GM04504 (cell line): ENCODE measurements at regions not wholly inside any gene's neighbourhood (a gene's known extent, or its start where the extent isn't known, plus 50 kb on each side); places are given as distances from the start of the nearest gene placed in this dataset.

Experiments
- DNase-seq: peaks from one replicate; pipeline ENCODE4 v3.0.0-alpha.2; 2012; ENCODE audit warnings: low read depth

DNA sequence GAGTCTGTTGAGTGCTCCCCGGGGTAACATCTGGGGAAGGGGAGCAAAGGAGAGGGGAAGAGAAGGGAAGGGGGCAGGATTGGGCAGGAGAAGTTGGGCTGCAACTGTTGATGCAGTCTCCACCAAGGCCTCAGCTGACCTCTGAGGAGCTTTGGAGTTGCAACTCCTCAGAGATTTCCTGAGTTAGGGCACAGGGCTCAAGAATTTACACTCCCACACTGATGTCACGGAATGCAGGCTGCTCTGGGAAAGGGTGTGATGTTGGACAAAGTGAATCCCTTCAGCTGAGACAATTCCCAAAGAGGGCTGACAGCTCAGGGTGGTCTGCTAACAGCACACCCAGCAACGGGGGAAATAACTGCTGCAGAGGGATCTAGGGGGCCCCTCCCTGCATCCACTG, 295.6 kb downstream of the PCNX1 start:
- no peak for DNase-seq

DNA sequence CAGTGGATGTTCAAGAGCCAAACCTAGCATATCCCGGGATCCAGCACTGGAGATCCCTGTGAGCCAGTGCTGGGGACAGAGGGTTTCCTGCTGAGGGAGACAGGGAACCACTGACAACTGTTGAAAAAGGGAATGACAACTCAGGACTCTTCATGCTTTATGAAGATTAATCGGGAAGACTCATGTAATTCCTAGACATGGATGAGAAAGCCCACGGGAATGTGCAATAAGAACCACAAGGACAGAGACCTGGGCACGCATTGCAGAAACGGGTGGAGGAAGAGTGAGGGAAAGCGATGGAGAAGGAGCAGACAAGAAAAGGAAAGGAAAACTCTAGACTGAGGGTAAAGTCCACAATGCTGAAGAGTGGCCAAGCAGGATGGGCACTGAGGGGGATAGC, 296.0 kb downstream of the PCNX1 start:
- no peak for DNase-seq

DNA sequence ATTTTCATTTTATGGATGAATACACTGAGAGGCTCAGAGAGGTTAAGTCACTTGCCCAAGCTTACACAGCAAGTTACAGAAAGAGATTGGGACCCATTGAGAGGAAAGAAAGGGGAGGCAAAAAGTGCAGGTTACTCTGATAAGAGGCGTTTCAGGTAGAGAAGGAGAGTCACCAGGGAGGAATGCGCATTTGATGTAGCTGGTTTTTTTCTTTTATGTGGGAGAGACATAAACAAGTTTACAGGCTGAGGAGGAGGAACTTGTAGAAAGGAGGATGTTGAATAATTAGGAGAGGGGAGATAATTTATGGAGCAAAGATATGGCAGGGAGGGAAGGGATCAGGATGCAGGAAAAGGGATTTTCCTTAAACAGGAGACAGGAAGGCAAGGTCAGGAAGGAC, 297.0 kb downstream of the PCNX1 start:
- DNase-seq, result no peak

DNA sequence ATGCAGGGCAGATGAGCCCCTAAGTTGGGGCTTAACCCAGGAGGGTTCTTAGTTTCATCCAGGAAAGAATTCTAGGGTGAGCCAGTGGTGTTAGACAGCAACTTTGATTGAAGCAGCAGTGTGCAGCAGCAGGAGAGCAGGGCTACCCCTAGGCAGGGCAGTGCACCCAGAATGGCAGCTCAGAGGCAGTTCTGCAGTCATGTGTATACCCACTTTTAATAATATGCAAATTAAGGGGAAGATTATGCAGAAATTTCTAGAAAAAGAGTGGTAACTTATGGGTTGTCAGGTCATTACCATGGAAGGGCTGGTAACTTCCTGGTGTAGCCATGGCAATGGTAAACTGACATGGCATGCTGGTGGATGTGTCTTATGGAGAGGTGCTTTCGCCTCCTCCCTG, 297.5 kb downstream of the PCNX1 start:
- DNase-seq, result no peak

DNA sequence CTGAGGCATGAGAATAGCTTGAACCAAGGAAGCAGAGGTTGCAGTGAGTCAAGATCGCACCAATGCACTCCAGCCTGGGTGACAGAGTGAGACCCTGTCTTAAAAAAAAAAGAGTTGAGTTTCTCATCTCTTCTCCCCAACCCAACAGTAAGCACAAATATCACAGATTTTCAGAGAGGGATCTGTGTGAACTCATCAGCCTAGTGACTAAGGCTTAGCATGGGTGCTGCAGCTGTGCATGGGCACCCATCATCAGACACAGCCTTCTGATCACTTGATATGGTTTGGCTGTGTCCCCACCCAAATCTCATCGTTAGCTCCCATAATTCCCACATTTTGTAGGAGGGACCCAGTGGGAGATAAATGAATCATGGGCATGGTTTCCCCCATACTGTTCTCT, 298.9 kb downstream of the PCNX1 start:
- DNase-seq, result no peak

DNA sequence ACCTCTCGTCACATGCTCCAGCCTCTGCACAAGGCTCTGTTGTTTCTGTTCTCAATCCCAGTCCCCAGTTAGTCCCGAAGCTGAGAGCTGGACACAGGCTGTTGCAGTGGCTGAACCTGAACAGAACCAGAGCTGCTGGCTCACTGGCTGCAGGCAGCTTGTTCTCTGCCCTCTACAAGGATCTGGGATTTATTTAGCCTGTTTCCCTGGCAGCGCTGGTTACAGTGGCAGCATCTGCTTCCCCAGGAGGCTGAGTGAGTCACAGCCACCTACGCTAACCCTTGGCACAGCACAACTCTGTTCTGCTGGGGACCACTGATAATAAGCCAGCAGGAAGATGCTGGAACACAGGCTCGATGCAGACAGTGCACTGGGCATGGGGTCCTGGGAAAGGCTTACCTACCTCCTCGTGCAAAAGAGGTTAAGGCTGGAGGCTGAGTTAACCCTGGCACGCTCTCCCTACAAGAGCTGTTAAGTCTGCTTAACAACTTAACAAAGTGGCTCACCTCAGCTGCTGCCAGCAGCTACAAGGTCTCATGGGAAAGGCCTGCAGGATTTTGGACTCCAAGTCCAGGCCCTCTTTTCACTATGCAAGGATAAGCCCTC, 299.6 kb downstream of the PCNX1 start:
- DNase-seq, result peak; percentile 71

DNA sequence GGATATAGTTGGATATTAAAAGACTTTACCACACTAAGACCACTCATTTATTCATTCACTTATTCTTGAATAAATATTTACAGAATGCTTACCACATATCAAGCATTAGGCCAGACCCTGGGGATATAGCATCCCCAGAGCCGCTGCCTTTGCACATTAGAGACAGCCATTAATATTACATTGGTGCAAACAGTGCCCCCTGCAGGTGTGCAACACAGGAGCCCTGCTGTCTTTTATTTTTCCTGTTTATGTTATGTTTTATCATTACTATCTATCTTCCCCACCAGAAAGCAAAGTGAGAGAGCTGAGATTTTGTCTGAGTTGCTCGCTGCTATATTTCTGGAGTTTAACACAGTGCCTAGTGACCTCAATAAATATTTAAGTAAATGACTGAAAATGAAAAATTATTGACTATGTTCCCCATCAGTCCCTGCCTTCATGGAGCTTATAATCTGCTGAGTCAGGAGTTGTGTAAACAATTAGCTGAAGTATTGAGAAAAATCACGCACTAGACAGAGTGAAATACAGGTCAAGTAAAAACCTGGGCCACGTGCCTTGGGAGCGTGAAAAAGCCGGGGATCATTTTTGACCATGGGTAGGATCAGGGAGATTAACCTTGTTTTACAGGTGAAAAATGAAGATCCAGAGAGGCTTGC, 301.6 kb downstream of the PCNX1 start:
- DNase-seq, result no peak

DNA sequence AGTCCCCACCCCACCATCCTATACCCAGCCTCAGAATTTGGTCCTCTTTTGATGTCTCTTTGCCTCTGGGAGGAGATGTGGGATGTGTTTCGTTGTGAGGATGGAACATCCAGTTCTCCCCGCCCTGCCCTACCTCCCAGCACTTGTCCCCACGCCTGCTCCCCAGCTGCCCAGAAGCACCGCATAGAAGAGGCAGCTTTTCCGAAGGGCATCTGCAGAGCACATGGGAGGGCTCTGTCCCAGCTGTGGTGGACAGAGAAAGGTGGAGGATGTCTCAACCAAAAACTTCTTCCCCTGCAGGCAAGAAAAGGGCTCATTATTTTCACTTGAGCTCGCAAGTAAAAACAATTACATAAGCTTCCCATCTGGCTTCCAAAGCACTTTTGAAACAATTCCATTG, 302.6 kb downstream of the PCNX1 start:
- peak; percentile 67 for DNase-seq

DNA sequence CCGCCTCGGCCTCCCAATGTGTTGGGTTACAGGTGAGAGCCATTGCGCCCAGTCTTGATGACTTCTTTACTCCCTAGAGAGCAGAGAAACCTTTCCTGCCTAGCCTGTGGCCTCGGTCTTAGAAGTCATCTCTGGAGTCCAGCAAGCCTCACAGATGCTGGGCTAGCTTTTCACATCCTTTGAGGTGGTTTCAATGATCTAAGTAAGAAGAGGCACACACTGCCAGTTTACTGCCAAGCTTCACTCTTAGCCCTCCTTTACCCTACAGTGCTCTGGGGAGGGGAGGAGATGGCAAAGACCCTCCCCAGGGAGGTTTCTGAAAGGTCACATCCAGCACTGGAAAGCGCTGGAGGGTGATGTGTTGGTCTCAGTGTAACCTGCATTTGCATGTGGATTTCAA, 304.8 kb downstream of the PCNX1 start:
- DNase-seq, result no peak

DNA sequence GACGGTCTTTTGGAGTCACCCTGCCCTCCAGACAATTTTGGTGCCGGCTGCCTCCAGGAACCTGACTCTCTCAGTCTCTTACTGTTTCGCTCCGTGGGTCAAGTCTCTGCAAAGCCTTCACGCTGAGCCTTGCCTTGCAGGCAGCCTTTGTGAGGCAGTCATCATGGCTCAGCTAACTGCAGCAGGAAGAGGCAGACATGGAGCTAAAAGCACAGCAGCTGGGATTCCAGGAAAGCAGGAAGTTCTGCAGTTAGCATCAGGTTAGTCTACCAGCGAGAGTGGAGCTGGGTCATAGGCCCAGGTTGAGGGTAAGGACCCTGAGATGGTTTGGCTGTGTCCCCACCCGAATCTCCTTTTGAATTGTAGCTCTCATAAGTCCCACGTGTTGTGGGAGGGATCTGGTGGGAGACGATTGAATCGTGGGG, 305.4 kb downstream of the PCNX1 start:
- no peak for DNase-seq

DNA sequence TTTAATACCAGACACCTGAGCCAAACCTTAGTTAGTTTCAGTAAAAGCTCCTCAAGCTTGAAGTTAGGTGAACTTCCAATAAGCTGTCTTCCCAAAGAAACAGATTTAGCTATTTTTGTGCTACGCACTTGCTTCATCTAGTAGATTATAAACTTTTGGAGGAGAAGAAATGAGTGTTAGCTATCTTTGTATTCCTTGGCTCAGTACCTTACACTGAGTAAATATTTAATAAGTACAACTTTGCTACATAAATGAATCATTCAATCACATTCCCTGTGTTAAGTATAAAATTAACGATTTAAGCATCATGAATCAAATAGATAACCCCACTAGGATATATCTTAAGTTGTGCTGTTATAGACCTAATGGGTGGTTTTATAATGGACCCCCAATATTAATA, 307.0 kb downstream of the PCNX1 start:
- no peak for DNase-seq

DNA sequence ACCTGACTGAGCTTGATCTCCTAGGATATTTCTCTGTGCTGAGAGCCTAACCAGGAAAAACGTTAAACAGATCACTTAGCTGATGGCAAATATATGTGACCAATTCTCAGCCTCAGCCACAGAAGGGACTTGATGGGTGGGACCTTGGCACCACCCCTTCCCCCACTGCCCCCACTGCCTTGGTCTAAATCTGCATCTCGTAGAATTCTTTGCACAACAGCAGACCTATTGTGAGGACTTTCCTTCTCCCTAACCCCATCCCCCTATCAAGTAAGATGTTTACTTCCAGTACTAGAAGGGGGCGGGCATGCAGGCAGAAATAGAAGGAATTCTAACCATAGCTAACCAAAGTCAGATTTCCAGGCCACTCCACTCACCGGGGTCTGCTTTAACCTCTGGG, 313.2 kb downstream of the PCNX1 start:
- no peak for DNase-seq

DNA sequence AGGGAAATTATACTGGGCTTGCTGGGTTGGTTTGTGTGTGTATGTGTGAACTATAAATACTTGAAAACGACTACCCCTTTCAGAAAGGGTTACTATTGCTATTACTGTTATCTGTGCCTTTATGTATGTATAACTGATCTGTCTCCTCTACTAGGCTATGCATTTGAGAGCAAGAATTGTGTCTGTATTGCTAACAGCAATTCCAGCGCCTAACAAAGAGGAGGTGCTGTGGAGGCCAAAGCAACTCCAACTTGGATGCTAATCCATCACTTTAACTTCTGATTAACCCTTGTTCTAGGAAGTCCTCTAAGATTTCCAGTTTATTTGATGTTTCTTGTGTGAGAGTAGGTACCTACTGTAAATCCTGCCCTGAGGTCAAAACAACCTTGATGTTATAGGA, 313.9 kb downstream of the PCNX1 start:
- DNase-seq, result no peak

DNA sequence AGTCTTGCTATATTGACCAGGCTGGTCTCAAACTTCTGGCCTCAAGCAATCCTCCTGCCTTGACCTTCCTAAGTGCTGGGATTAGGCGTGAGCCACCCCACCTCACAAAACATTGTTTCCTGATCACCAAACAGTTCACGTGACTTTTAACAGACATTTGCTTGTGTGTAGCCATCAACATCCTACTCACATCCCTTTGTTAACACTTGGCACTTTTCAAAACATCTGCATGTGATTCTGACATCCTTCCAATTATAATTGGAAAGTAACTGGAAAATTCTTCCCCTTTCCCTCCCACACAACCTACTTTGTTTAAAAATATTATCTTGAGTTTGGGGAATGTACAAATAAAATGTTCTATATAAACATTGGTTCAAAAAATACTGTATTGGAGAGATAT, 317.9 kb downstream of the PCNX1 start:
- DNase-seq, result no peak

DNA sequence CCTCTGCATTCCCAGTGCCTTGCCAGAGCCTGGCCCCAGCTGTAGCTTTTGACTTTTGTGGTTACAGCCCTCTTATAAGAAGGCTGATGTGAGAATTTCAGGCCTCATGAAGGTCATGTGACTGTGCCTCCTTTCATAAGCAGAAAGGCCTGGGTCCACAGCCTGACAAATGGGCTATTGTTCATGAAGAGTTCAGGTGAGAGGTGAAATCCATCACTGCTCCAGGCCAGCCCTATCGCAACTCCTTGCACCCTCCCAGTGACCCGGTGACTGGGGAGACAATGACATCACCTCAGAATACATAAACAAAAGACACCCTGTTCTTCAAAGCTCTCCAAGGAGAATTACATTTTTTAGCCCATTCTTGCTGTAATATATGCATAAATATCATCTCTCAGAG, 321.5 kb downstream of the PCNX1 start:
- no peak for DNase-seq

DNA sequence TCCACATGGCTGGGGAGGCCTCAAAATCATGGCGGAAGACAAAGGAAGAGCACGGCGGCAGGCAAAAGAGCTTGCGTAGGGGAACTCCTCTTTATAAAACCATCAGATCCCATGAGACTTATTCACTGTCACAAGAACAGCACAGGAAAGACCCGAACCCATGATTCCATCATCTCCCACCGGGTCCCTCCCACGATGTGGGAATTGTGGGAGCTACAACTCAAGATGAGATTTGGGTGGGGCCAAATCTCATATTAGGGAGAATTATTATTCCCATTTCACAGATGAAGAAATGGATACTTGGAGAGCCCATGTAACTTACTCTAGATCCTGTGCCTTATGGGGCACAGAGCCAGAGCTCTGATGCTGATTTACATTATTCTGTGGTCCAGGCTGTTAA, 322.6 kb downstream of the PCNX1 start:
- DNase-seq, result no peak

DNA sequence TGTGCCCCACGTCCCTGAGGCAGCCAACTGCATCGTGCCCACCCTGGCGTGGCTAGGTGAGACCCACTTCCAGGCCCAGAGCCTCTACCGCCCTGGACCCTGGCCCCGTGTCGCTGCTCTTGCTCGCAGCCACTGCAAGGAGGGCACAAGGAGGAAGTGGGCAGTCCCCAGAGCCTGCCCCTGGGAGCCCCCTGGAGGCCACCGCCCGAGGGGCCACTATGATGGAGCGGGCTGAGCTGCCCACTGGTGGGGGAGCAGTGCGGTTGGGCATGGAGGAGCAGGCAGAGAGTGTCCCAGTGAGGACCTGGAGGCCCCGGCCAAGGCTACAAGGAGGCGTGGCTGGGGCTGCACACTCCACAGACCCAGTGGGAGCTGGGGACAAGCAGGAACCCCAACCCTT, 323.6 kb downstream of the PCNX1 start:
- DNase-seq, result no peak

DNA sequence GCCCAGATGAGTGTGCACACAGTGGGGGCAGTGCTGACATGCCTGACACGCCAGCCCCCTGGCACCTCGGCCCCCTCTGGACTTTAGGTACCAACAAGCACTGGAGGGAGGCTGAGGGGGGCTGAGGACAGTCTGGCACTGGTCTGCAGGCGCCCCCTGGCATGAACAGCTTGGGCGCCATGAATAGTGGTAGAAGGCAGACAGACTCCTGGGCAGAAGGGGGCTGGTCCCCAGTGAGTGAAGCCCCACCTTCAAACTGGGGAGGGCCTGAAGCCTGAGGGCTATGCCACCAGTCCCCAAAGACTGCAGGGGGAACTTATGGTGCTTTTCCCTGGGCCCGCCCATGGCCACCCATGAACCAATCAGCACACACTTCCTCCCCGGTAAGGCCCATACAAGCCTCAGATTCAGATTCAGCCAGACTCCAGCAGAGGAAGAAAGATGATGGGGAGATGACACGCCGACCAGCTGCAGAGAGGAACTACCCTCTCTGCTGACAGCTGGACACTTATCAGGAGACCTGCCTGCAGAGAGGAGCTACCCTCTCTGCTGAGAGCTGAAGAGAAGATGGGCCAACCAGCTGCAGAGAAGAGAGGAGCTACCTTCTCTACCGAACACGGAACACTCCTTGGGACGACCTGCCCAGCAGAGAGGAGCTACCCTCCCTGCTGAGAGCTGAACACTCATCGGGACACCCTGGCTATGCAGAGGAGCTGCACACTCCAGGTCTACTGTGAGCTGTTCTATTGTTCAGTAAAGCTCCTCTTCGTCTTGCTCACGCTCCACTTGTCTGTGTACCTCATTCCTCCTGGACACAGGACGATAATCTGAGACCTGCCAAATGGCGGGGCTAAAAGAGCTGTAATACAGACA, 324.5 kb downstream of the PCNX1 start:
- DNase-seq, result no peak

DNA sequence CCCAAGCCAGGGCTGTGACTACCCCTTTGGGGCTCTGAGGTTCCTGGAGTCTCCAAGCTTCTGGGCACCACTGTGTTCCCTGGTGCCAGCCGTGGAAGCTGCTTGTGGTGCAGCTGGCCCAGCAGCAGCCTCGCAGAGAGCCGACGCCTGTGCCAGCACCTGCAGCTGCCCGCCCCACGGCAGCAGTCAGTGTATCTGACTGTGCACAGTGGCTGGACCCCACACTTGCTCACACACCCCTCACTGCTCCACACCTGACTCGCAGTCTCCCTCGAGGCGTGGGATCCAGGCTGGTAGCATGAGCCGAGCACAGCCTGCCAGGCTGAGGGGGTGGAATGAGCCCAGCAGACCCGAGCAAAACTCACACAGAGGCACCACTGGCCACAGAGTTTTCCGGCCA, 325.2 kb downstream of the PCNX1 start:
- no peak for DNase-seq

DNA sequence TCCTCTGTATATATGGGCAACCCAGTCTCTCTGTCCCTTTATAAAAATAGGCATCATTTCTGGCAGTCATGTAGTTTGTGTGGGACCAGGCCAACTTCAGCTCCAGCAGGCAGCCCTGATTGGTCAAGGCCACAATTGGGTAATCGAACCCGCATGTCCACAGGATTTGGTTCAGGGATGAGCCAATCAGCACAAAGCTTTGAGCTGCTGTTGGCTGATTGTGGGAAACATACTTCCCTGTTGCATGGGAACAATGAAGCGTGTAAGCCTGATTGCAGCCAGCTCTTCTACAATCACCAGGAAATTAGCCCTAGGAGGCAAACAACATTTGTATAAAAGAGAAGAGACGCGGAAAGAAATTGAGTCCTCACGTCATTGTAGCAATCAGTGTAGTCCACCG, 328.6 kb downstream of the PCNX1 start:
- DNase-seq, result no peak

DNA sequence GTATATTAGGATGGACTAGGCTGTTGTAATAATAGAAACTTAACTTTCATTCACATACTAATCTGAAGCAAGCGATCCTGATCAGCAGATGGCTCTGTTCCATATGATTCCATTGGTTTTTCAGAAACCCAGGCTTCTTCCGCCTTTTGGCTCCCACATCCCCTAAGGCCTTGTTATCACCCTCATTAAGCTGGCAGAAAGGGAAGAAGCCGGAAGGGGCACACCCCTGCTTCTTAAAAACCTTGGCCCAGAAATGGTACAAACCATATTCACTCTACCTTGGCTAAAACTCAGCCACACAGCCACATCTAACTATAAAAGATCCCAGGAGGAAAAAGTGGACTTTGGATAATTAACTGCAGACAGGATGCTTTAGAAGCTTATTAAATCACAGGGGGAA, 329.2 kb downstream of the PCNX1 start:
- DNase-seq, result no peak

DNA sequence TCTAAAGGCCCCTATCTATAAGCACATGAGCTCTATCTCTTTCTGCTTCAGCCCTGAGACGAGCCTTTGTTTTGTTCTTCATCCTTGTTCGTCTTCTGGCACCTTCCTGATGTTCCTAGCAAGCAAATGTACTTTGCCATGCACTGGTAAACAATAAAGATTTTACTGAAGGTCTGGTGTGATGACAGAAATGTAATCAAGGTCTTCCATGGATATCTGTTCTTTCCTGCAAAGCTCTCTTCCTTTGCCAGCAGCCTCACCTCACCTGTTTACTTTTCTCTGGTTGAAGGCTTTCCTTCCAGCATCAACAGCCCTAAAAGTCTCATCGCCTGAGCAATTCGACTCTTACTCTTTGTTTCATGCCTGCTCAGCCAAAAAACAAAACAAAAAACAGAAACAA, 330.3 kb downstream of the PCNX1 start:
- DNase-seq, result no peak

DNA sequence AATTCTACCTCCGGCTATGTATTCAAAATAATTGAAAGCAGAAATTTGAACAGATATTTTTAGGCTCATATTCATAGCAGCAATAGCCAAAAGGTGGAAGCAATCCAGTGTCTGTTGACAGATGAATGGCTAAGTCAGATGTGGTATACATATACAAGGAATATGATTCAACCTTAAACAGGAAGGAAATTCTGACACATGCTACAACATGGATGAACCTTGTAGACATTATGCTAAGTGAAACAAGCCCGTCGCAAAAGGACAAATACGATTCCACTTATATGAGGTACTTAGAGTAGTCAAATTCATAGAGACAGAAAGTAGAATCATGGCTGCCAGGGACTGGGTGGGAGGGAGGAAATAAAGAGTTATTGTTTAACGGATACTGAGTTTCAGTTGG, 331.6 kb downstream of the PCNX1 start:
- DNase-seq, result no peak
